Naive B cell (primary cell): ENCODE measurements at regions not wholly inside any gene's neighbourhood (a gene's known extent, or its start where the extent isn't known, plus 50 kb on each side); places are given as distances from the start of the nearest gene placed in this dataset.

ENCODE experiments used
- ATAC-seq, 2 donors: fragments of 150-1000 bp; cut with Tn5 transposase; 2 replicates each; pipeline ENCODE4 v1.10.0; 2021; ENCODE audit warnings: low read depth in 2 of 2, mild to moderate bottlenecking in 2 of 2, moderate library complexity in 2 of 2
- DNase-seq: peaks from one replicate; pipeline ENCODE4 v3.0.0; 2022
- H3K27ac Mint-ChIP-seq, 6 donors: one replicate each; pipeline ENCODE4 v1.8.0; 2020 to 2022; ENCODE audit warnings: mild to moderate bottlenecking in 6 of 6, mixed read lengths in 6 of 6, moderate library complexity in 5 of 6, inconsistent platforms in 2 of 6
- H3K27me3 Mint-ChIP-seq, 3 donors: one replicate each; pipeline ENCODE4 v1.8.0; 2021 to 2022; ENCODE audit warnings: mixed read lengths in 3 of 3, mild to moderate bottlenecking in 1 of 3
- H3K36me3 Mint-ChIP-seq, 2 donors: one replicate each; pipeline ENCODE4 v1.8.0; 2020 to 2022; ENCODE audit warnings: mixed read lengths in 2 of 2, inconsistent platforms in 1 of 2, mild to moderate bottlenecking in 1 of 2
- H3K4me1 Mint-ChIP-seq, 3 donors: one replicate each; pipeline ENCODE4 v1.8.0; 2020 to 2022; ENCODE audit warnings: mixed read lengths in 3 of 3, inconsistent platforms in 1 of 3, mild to moderate bottlenecking in 1 of 3, moderate library complexity in 1 of 3
- H3K4me3 Mint-ChIP-seq, 8 donors: one replicate each; pipeline ENCODE4 v1.8.0; 2020 to 2022; ENCODE audit warnings: mild to moderate bottlenecking in 8 of 8, mixed read lengths in 8 of 8, moderate library complexity in 8 of 8, inconsistent platforms in 2 of 8
- H3K9me3 Mint-ChIP-seq, 7 donors: one replicate each; pipeline ENCODE4 v1.8.0; 2020 to 2022; ENCODE audit warnings: mixed read lengths in 7 of 7, mild to moderate bottlenecking in 5 of 7, inconsistent platforms in 2 of 7, moderate library complexity in 1 of 7

DNA sequence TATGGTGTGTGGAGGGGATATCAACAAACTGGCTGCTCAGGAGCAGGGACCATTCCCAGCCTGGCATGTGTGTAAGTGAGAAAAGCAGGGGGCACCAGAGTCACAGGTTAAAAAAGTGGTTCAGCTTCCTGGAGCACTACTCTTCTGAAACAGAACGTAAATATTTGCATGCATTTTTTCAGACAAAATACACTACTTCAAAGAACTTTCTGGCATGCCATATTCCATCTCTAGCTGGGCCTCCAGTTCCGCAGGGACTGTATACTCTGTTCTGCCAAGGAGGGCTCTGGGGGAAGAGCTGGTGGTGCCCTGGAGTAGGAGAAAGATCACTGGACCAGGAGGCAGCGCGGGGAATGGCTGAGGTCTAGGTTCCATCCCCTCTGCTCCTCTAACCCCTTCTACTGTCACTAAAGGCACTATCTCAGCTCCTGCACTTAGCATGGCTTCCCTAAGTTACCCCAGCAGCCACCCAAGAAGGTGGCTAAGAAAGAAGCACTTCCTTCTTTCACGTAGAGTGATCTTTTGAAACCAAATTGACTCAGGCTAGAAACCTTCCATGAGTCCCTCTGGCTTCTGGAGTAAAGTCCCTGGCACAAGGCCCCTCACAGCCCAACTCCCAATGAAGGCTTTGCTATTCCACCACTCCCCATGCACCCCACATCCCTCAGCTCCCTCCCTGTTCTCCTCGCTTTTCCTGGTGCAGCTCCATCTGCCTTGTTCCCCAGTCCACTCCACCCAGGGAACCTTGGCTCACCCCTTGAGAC is 57.6 kb upstream of the CABLES1 start:
- Mint-ChIP-seq H3K27ac (peak overlapping the region in 3 of 6 donors; percentile 47 to 90 (median 71)), H3K27me3 (no peaks in the 10 kb centered on the region), H3K9me3 (no peaks in the 10 kb centered on the region), H3K36me3 (no peaks in the 10 kb centered on the region), H3K4me1 (peaks cover 17 to 36% (median 21%) of the 10 kb centered on the region in 3 donors), H3K4me3 (peak overlapping the region in 7 of 8 donors; percentile 60 to 88 (median 81))
- DNase-seq: no peak
- peak; percentile 70 to 75 for ATAC-seq

DNA sequence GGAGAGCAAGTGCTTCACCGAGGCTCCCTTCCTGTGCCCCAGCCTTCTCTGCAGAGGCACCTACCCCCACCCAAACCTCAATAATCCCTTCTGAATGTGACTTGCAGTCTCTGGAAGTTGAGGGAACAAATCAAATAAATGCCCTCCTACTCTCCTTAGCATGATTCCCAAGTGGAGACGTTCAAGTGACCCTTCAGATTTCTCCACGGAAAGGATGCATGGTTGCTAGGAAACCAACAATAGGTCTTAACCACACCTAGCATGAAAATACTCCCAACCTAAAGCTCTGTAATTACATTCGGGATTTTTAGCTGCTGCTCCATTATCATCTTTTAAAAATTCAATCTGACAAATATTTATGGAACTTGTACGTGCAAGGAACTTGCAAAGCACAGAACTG is 50.2 kb upstream of the CABLES1 start:
- H3K9me3 Mint-ChIP-seq: no peaks in the 10 kb centered on the region
- no peak for DNase-seq
- H3K27me3 Mint-ChIP-seq: peaks cover 4 to 11% (median 8%) of the 10 kb centered on the region in 3 donors
- no peak overlapping the region for H3K27ac Mint-ChIP-seq
- no peaks in the 10 kb centered on the region for H3K36me3 Mint-ChIP-seq
- H3K4me1 Mint-ChIP-seq: peaks cover 0 to 3% (median 3%) of the 10 kb centered on the region in 3 donors
- no peak for ATAC-seq
- H3K4me3 Mint-ChIP-seq: no peak overlapping the region
